ENCODE measurements at regions not wholly inside any gene's neighbourhood (a gene's known extent, or its start where the extent isn't known, plus 50 kb on each side); places are given as distances from the start of the nearest gene placed in this dataset.

- H3K4ac ChIP-seq (ENCODE audit: low read depth, low read length), result no peak overlapping the region
- Mint-ChIP-seq H3K9me3 (no peaks in the 10 kb centered on the region), H3K27ac (no peak overlapping the region; a peak in 1 of 7 replicates), H3K4me1 (peaks cover 26 to 34% of the 10 kb centered on the region in 2 experiments), H3K4me3 (no peak overlapping the region), H3K36me3 (ENCODE audit: insufficient read depth in 1 of 3, low read depth in 3 of 3) (no peaks in the 10 kb centered on the region), H3K27me3 (ENCODE audit: low read depth) (peaks cover 6% of the 10 kb centered on the region)
- H3K27ac ChIP-seq (ENCODE audit: insufficient read length, low read depth, low read length), result no peak overlapping the region
- H3K23me2 ChIP-seq (ENCODE audit: insufficient read length, low read depth, low read length, poor library complexity, severe bottlenecking), result no peaks in the 10 kb centered on the region
- no peaks in the 10 kb centered on the region for H4K20me1 ChIP-seq (ENCODE audit: control insufficient read depth, insufficient read depth, insufficient read length)
- no peak overlapping the region for H2BK5ac ChIP-seq (ENCODE audit: insufficient read length, low read length)
- H3K9me3 ChIP-seq (ENCODE audit: control insufficient read depth, low read depth, low read length), result no peaks in the 10 kb centered on the region
- no peak overlapping the region for H2BK20ac ChIP-seq (ENCODE audit: low read depth, low read length, poor library complexity, severe bottlenecking)
- H3K79me1 ChIP-seq (ENCODE audit: insufficient read depth, low read depth, low read length, poor library complexity, severe bottlenecking), result no peaks in the 10 kb centered on the region
- no peak for DNase-seq
- H2AFZ ChIP-seq (ENCODE audit: low read length), result no peak overlapping the region
- H3K4me2 ChIP-seq (ENCODE audit: insufficient read depth, insufficient read length, low read length), result no peak overlapping the region
- H2BK120ac ChIP-seq (ENCODE audit: low read depth, low read length, poor library complexity, severe bottlenecking), result no peak overlapping the region
- TF ChIP-seq CTCF (conservative IDR thresholded peaks at IDR 0.05), result no peak
- no peak overlapping the region for H3T11ph ChIP-seq (ENCODE audit: low read length)
- no peaks in the 10 kb centered on the region for H3K27me3 ChIP-seq (ENCODE audit: insufficient read depth, low read length)
- H3K56ac ChIP-seq (ENCODE audit: insufficient read length, low read depth, low read length), result no peak overlapping the region
- no peak overlapping the region for H4K91ac ChIP-seq (ENCODE audit: insufficient read length, low read depth, low read length)
- no peaks in the 10 kb centered on the region; the same call in 1 of the 2 replicates for H3K4me1 ChIP-seq (ENCODE audit: insufficient read depth, low read length)
- no peak overlapping the region for H2AK5ac ChIP-seq (ENCODE audit: insufficient read length, low read length)
- H3K18ac ChIP-seq (ENCODE audit: insufficient read length, low read depth, low read length), result no peak overlapping the region
- H3K23ac ChIP-seq (ENCODE audit: insufficient read length, low read depth, low read length), result no peak overlapping the region
- H4K5ac ChIP-seq (ENCODE audit: insufficient read length, low read depth, low read length), result no peak overlapping the region
- H2BK12ac ChIP-seq (ENCODE audit: insufficient read length, low read depth, low read length), result no peak overlapping the region
- no peak overlapping the region for H4K8ac ChIP-seq (replicated peaks; ENCODE audit: insufficient read length, low read depth, low read length)
- WGBS (ENCODE audit: extremely low coverage, insufficient read length, low lambda C conversion rate), result no CpG with 5 or more reads among the region's 12 CpGs
- H3K14ac ChIP-seq (ENCODE audit: insufficient read depth, low read length), result no peak overlapping the region
- H3K9ac ChIP-seq (ENCODE audit: extremely low read depth, insufficient read length, low read length), result no peak overlapping the region
- H3K79me2 ChIP-seq (ENCODE audit: insufficient read depth, low read length), result no peaks in the 10 kb centered on the region
- no peak overlapping the region for H2BK15ac ChIP-seq (ENCODE audit: low read depth, low read length)
These were observed 294.9 kb downstream of the SOX11 start for GRCh38 chr2:5986801-5987787.

Data from H9 (cell line).